GM19455 (cell line): ENCODE measurements at regions not wholly inside any gene's neighbourhood (a gene's known extent, or its start where the extent isn't known, plus 50 kb on each side); places are given as distances from the start of the nearest gene placed in this dataset.
"Not testable (repeated sequence)": the region's sequence is repeated elsewhere in the genome, so short reads cannot be mapped to it uniquely, and the experiment has no call there.

Experiments
- ATAC-seq: cut with Tn5 transposase; IDR thresholded peaks from one replicate; pipeline ENCODE4 v1.9.1; 2021; ENCODE audit not compliant: unreplicated experiment

- no peak for ATAC-seq
These were observed 188.3 kb upstream of the MARCKS start for GRCh38 chr6:113668641-113669408.

- ATAC-seq: no peak
These were observed 187.5 kb upstream of the MARCKS start for GRCh38 chr6:113669606-113670005.

GRCh38 chr6:113671421-113671820 lies 185.7 kb upstream of the MARCKS start:
- ATAC-seq: no peak

- no peak for ATAC-seq
These were observed 184.5 kb upstream of the MARCKS start for GRCh38 chr6:113672491-113673149.

- ATAC-seq: no peak
These were observed 183.1 kb upstream of the MARCKS start for GRCh38 chr6:113674075-113674474.

- no peak for ATAC-seq
These were observed 181.1 kb upstream of the MARCKS start for GRCh38 chr6:113676057-113676456.

DNA sequence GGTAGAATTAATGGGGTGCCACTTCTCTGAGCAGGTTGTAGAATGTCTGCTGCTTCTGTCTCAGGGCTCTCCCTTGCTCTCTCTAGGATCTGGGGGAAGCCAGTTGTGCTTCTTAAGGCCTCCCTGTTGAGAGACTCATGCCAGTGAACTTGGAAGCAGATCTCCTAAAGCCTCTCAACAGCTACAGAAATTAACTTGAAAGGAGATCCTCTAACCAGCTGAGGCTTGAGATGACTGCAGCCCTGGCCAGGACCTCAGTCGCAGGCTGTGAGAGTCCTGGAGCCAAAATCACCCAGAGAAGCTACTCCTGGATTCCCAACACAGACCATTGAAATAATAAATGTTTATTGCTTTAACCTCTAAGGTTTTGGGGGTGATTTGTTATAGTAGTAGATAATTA lies 180.2 kb upstream of the MARCKS start:
- ATAC-seq: no peak

- no peak for ATAC-seq
These were observed 178.1 kb upstream of the MARCKS start for GRCh38 chr6:113679051-113679450.

GRCh38 chr6:113680301-113680700 lies 176.8 kb upstream of the MARCKS start:
- no peak for ATAC-seq

DNA sequence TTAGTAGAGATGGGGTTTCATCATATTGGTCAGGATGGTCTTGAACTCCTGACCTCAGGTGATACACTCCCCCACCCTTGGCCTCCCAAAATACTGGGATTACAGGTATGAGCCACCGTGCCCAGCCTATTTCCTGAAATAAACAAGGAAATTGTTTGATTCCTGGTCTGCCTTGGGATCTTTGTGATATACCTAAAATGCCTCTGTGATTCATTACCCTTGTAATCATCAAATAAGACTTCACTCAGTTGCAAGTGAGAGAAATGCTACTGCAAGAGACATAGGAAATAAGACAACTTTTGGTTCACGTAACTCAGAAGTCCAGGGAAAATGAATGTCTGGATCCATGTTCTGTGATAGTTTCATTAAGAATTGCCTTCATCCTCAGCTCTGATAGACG lies 173.2 kb upstream of the MARCKS start:
- ATAC-seq: no peak

- no peak for ATAC-seq
These were observed 172.7 kb upstream of the MARCKS start for GRCh38 chr6:113684382-113684901.

DNA sequence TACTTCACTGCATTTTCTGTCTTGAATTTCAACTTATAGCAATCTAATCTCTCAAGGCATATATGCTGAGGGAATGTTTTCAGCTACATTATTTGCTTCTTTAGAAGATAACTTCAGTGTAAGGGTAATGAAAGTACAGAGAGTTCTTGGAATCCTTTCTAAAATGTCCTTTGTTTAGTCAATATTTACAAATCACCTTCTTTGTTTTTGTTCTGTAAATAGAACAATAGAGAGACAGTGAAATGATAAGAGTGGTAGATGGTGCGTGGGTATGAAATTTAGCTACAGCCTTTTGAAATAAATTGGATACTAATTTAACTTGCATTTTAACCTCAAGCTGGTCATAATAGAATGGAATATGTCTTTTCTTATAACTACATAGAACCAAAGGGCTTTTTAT lies 171.1 kb upstream of the MARCKS start:
- no peak for ATAC-seq

DNA sequence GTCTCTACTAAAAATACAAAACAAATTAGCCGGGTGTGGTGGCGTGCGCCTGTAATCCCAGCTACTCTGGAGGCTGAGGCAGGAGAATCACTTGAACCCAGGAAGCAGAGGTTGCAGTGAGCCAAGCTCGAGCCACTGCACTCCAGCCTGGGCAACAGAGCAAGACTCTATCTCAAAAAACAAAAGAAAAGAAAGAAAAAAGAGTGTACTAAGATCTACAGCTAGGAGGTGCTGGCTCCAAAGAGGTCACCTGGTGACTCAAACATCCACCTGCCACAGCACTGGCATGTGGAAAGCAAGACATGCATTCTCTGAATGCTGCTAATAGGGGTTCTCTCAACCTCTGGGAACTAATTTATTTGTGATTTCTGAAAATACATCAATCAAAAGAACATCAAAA lies 167.5 kb upstream of the MARCKS start:
- not testable (repeated sequence) for ATAC-seq

- ATAC-seq: peak; percentile 61
These were observed 166.6 kb upstream of the MARCKS start for GRCh38 chr6:113690281-113691259.

DNA sequence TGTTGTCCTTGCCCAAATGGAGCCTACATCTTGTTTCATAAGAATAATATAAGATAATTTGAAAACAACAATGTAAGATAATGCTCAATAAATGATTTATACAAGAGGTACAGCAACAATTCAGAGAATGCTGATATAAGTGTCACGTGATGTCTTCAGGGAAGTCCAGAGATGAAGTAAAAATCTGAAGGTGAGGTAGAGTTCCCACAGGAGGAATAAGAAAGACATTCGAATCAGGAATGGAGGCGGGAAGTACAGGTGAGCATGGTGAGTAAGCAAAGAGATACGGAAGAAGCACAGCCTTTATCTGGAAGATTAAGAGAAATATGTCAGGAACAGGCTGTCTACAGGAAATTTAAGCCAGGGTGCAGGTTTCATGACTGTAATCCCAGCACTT lies 165.9 kb upstream of the MARCKS start:
- no peak for ATAC-seq

- ATAC-seq: no peak
These were observed 163.3 kb upstream of the MARCKS start for GRCh38 chr6:113693851-113694250.

- ATAC-seq: no peak
These were observed 162.7 kb upstream of the MARCKS start for GRCh38 chr6:113694278-113695077.

DNA sequence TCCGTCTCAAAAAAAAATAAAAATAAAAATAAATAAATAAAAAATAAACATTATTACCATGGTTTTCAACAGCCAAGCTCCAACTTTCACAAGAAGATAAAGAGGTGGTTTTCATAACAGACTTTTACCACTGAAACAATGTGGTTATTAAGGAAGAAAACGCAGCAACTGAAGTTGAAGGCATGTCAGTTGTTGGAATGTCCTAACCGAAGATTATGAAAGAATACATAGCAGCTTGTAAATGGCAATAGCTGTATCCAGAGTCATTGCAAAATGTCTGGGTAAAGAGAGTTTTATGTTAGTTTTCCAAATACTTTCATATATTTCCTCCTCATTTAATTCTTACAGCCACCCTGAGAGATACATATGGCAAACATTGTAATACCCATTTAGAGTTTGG lies 161.6 kb upstream of the MARCKS start:
- no peak for ATAC-seq

DNA sequence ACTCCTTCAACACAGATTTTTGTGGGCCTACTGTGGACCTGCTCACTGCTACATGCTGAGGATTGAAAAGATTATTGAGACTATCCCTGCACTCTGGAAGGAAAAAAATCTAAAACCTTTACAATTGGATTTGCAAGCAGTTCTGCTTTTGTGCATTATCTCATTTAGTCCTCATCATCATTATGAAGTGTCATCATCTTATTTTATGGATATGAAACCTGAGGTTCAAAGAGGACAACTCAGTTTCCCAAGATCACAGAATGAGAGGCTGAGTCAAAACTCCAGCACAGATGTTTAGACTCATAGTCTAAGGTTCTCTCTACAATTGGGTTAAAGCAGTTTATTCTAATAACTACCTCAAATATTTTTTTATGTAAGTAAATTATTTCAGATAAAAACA lies 160.2 kb upstream of the MARCKS start:
- no peak for ATAC-seq

DNA sequence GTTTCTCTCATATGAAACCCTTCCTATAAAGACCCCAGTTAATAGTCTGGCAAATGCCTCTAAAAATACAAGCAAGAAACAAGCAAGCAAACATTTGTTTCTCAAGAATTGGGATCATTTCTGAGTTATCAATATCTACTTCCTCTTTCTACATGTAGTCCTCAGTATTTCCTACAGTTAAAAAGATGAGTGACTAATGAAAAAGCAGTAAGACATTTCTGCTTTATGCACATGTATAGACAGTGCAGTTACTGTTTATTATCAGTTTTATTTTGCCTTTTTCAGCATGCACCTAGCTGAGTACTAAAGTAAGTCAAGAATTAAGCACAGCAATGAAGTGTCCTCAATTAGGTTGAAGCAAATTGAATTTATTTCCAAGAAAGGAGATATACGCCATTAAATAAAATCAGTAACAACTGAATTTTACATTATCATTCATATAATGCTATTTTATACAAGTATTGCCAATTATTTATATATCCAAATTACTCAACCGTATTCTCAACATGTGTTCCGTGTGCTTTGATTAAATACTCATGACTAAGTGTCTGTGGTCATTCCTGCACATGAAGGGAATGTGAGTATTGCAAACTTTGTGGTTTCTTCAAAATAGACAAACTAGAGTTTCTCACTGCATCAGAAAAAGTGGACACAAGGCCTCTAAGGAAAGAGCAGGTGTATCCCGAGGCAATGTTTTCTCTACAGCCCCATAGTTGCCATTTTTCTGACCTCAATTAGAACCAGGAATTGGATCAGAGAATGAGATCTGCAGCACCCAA lies 159.3 kb upstream of the MARCKS start:
- no peak for ATAC-seq
